HUES6 (cell line): ENCODE measurements at regions not wholly inside any gene's neighbourhood (a gene's known extent, or its start where the extent isn't known, plus 50 kb on each side); places are given as distances from the start of the nearest gene placed in this dataset.

ENCODE experiments used
- H3K27ac ChIP-seq: 2 replicates; pipeline ENCODE4 v1.7.0; 2013; ENCODE audit warnings: low read depth, mild to moderate bottlenecking, low read length, inconsistent platforms
- H3K27me3 ChIP-seq: 2 replicates; pipeline ENCODE4 v1.6.1; 2013; ENCODE audit warnings: low read length; ENCODE audit not compliant: control insufficient read depth, insufficient read depth
- H3K36me3 ChIP-seq: 2 replicates; pipeline ENCODE4 v1.6.1; 2013; ENCODE audit warnings: low read length; ENCODE audit not compliant: control insufficient read depth, insufficient read depth
- H3K4me1 ChIP-seq: 2 replicates; pipeline ENCODE4 v1.6.1; 2013; ENCODE audit warnings: low read length; ENCODE audit not compliant: control insufficient read depth, insufficient read depth
- H3K4me3 ChIP-seq: 2 replicates; pipeline ENCODE4 v1.5.1; 2013; ENCODE audit warnings: low read depth, low read length
- H3K9ac ChIP-seq: one replicate; pipeline ENCODE4 v1.6.1; 2013; ENCODE audit warnings: mild to moderate bottlenecking, low read length
- H3K9me3 ChIP-seq: 2 replicates; pipeline ENCODE4 v1.6.1; 2013; ENCODE audit warnings: low read depth, low read length; ENCODE audit not compliant: control insufficient read depth, insufficient read depth

GRCh38 chr1:221093903-221094791, 214.9 kb downstream of the HLX start:
- Histone ChIP-seq H3K4me1 (0 out of 2 replicates have a peak, but pooled peaks cover 7% of the 10 kb centered on the region), H3K9me3 (no peaks in the 10 kb centered on the region), H3K9ac (no peak overlapping the region), H3K27me3 (no peaks in the 10 kb centered on the region), H3K27ac (no peak overlapping the region), H3K36me3 (no peaks in the 10 kb centered on the region), H3K4me3 (no peak overlapping the region)

DNA sequence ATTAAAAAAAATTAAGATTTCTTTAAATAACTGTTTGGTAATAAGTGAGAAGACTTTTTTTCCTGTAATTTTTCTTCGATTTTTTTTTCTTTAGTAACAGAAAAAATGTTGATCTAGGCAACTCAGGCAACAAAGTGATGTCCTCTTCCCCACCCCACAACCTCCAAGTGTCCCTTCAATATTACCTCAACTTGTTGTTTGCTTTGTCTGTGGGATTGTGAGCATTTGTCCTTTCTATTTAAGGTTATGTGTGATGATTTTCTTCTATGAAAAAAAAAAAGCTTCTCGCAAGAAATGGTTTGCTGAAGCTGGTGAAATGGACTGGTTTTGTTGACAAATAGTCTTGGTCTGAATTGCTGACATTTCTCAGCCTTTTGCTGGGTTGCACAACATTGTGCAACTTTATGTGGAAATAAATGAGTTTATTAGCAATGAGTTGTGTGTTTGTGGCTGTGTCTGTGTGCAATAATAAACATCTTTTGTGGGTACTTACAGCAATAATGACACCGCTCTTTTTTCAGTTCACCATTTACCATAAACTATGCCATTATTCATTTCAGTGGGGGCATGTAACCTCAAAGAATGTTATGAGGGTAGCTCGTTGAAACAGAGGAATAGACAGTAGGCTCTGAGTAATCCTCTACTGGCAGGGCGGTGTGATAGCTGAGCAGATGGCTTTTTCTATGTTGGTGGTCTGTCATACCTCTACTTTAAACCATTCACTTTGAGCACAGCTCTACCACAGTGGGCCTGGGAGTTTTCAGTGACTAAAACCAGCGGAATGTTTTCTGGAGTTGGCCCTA, 218.4 kb downstream of the HLX start:
- H3K4me1 ChIP-seq, result 0 out of 2 replicates have a peak, but pooled peaks cover 7% of the 10 kb centered on the region
- H3K9ac ChIP-seq, result no peak overlapping the region
- H3K36me3 ChIP-seq, result no peaks in the 10 kb centered on the region
- H3K9me3 ChIP-seq, result no peaks in the 10 kb centered on the region
- no peak overlapping the region for H3K27ac ChIP-seq
- no peak overlapping the region for H3K4me3 ChIP-seq
- no peaks in the 10 kb centered on the region for H3K27me3 ChIP-seq

DNA sequence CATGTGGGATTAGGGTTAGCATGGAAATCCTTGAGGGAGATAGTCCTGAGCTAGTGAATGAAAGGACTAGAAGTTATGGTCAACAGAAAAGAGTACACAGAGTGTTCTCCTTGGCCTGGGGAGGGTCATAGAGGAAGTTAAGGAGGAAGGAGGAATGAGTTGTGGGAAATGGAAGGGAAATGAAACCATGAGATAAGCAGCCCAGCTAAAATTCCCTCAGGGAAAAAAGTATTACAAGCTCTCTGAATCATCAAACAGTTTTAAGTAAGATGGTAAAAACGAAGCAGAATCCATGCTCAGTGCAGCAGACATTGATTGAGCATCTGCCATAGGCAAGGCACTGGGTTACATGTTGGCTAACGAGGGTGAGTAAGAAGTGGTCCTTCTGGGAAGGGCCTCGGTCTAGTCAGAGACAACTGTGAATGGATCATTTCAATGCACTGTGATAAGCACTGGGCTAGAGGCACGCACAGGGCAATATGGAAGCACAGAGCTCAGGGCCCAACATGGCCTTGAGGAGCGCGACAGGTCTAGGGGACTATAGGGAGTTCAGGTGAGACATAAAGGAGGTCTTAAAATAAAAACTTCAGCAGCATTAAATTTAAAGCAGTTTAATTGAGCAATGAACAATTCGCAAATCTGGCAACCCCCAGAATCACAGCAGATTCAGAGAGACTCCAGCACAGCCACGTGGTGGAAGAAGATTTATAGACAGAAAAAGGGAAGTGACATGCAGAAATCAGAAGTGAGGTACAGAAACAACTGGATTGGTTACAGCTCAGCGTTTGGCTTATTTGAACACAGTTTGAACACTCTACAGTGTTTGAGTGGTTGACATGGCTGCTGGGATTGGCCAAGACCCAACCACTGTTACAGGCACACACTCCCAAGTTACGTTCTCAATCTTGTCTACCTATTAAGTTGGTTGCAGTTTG, 219.5 kb downstream of the HLX start:
- Histone ChIP-seq H3K27ac (no peak overlapping the region), H3K9ac (no peak overlapping the region), H3K36me3 (no peaks in the 10 kb centered on the region), H3K27me3 (no peaks in the 10 kb centered on the region), H3K4me3 (no peak overlapping the region), H3K4me1 (0 out of 2 replicates have a peak, but pooled peaks cover 7% of the 10 kb centered on the region), H3K9me3 (no peaks in the 10 kb centered on the region)

GRCh38 chr1:221099747-221100595, 220.7 kb downstream of the HLX start:
- Histone ChIP-seq H3K4me3 (no peak overlapping the region), H3K4me1 (no peaks in the 10 kb centered on the region), H3K9ac (no peak overlapping the region), H3K27ac (no peak overlapping the region), H3K9me3 (no peaks in the 10 kb centered on the region), H3K27me3 (no peaks in the 10 kb centered on the region), H3K36me3 (no peaks in the 10 kb centered on the region)

DNA sequence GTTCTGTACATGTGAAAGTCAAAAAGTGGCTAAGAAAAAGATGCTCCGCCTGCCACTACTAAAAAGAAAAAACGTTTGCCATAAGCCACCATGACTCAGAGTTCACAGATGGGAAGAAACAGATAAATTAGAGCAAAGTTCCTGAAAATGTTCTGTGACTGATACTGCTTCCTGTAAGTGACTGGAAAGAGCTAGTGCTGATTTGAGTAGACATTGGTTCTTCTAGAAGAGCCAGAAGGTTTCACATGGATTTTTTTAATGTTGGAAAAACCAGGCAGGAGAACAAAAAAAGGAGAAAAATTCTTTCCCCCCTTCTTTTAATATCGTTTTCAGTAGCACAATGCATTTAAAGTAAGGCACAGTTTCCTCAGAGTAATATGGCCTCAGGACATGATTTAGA, 221.4 kb downstream of the HLX start:
- Histone ChIP-seq H3K4me1 (no peaks in the 10 kb centered on the region), H3K9me3 (no peaks in the 10 kb centered on the region), H3K27me3 (no peaks in the 10 kb centered on the region), H3K27ac (no peak overlapping the region), H3K9ac (no peak overlapping the region), H3K4me3 (no peak overlapping the region), H3K36me3 (no peaks in the 10 kb centered on the region)

DNA sequence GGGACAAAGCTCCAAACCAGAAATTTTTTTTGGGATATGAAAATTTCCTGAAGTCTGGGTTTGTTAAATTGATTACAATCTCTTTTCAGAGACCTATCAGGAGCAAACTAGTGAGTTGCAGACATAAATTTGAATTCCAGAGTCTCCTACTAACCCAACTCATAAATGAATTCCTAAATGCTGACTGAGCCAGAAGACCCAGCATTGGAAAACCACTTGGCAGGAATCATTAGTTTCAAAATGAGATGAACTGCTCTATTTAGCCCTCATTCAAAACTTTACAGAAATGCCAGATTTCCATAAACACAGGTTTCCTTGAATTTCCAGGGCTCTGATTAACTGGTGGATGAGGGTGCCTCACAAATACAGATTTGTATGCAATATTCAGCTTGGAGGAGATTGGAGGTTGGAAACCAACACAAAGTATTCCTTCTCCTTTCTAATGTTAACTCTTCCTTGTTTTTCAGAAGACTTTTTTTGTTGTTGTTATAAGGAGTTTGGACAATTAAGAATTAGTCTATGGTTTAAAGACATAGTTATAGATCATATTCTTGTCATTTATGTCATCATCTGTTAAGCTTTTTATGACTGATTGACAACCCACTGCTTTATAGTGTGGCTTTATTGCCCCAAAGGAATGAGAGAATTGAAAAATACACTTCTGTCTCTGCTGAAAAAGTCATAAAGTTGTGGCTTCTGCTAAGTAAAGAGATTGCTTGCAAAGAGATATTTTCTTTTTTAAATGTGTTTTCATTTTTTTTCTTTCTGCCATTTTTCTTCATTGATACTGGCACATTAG, 222.8 kb downstream of the HLX start:
- Histone ChIP-seq H3K9me3 (no peaks in the 10 kb centered on the region), H3K4me3 (no peak overlapping the region), H3K27me3 (no peaks in the 10 kb centered on the region), H3K4me1 (no peaks in the 10 kb centered on the region), H3K9ac (no peak overlapping the region), H3K36me3 (no peaks in the 10 kb centered on the region), H3K27ac (no peak overlapping the region)

DNA sequence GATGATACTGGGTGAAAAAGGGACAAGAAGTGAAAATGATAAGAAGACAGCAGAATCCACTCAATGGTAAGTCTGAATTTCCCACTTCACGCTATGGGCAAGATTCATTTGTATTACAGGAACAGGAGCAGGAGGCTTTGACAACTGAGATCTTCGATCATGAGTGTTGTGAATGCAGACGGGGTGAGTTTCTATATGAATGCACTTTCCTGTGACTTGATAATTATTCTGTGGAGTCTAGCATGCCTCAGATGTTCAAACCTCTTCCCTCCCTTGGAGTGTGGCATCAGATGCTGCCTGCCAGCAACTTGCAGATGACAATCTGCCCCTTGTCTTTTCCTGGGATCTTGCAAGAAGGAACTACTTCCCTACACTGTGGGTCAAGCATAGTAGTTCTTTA, 225.4 kb downstream of the HLX start:
- H3K36me3 ChIP-seq, result no peaks in the 10 kb centered on the region
- no peak overlapping the region for H3K27ac ChIP-seq
- no peaks in the 10 kb centered on the region for H3K9me3 ChIP-seq
- no peak overlapping the region for H3K4me3 ChIP-seq
- no peaks in the 10 kb centered on the region for H3K27me3 ChIP-seq
- no peaks in the 10 kb centered on the region for H3K4me1 ChIP-seq
- H3K9ac ChIP-seq, result no peak overlapping the region

DNA sequence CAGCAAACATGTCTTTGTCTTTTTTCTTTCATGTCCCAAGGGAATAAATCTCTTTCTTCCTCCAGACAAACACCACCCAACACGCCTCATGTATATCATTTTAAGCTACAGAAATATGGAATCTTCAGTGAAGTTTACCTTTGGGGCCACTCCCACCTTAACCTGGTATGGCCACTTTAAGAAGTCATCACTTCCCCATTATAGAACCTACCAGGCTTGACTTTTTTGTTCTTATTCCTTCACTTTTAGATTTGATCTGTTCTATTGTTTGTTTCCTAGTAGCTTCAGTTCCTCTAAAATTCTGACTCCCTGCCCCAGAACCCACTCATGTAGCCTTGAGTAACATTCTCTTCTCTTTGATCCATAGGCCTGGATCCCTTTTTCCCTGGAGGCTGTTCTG, 226.3 kb downstream of the HLX start:
- H3K36me3 ChIP-seq, result no peaks in the 10 kb centered on the region
- H3K27ac ChIP-seq, result no peak overlapping the region
- H3K27me3 ChIP-seq, result no peaks in the 10 kb centered on the region
- no peak overlapping the region for H3K9ac ChIP-seq
- no peaks in the 10 kb centered on the region for H3K4me1 ChIP-seq
- H3K4me3 ChIP-seq, result no peak overlapping the region
- no peaks in the 10 kb centered on the region for H3K9me3 ChIP-seq

DNA sequence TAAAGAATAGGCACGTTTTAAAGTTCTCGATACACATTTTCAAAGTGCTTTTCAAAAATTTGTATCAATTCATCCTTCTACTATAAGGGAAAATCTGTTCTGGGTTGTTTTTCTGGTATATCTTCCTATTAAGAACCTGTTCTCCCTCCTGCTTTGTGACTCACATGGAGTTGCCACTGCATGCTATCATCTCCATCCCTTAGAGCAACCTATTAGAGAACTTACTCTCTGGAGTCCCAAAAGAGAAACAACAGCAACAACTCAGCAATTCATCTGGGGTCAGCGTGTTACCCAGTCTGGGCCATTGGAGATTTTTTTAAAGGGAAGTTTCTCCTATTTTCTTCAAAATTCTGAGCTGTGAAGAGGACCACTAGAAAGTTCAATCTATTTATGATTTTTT, 227.4 kb downstream of the HLX start:
- Histone ChIP-seq H3K4me1 (no peaks in the 10 kb centered on the region), H3K27me3 (no peaks in the 10 kb centered on the region), H3K9ac (no peak overlapping the region), H3K27ac (no peak overlapping the region), H3K9me3 (no peaks in the 10 kb centered on the region), H3K36me3 (no peaks in the 10 kb centered on the region), H3K4me3 (no peak overlapping the region)
